A673 (cell line): ENCODE measurements at regions not wholly inside any gene's neighbourhood (a gene's known extent, or its start where the extent isn't known, plus 50 kb on each side); places are given as distances from the start of the nearest gene placed in this dataset.

ENCODE experiments used
- EZH2 ChIP-seq: fragments of 200-600 bp; sonication (generic); IDR thresholded peaks from 2 replicates; pipeline ENCODE4 v1.6.1; 2017; ENCODE audit warnings: borderline replicate concordance, low read depth, mild to moderate bottlenecking, mixed read lengths, antibody characterized with exemption, low read length; ENCODE audit not compliant: poor library complexity, severe bottlenecking
- TF ChIP-seq, protein P1 (sequence below): fragments of 300-800, 200-600 bp; sonication (generic); conservative IDR thresholded peaks from 2 replicates; pipeline ENCODE4 v1.5.1; 2017; ENCODE audit warnings: low read depth, mild to moderate bottlenecking, antibody characterized with exemption, low read length, moderate library complexity, mixed read lengths

DNA sequence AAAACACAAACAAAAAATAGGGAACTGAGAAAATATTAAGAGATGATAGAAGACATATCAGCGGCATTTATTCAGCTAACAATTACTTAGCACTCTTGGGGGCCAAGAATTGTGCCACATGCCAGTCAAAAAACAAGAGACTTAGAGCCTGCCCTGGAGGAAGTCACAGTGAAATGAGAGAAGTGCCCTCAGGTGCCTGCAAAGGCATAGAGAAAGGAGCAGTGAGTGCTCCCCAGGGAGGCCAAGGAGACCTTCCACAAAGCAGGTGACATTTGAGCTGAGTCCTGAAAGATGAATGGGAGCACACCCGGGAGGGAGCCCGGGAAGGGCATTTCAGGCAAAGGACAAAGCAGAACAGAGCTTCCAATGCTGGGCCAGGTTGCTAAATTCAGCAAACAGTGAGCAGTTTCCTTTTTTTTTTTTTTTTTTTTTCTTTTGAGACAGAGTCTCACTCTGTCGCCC lies 184.7 kb upstream of the JARID2 start:
- TF ChIP-seq, protein P1, sequence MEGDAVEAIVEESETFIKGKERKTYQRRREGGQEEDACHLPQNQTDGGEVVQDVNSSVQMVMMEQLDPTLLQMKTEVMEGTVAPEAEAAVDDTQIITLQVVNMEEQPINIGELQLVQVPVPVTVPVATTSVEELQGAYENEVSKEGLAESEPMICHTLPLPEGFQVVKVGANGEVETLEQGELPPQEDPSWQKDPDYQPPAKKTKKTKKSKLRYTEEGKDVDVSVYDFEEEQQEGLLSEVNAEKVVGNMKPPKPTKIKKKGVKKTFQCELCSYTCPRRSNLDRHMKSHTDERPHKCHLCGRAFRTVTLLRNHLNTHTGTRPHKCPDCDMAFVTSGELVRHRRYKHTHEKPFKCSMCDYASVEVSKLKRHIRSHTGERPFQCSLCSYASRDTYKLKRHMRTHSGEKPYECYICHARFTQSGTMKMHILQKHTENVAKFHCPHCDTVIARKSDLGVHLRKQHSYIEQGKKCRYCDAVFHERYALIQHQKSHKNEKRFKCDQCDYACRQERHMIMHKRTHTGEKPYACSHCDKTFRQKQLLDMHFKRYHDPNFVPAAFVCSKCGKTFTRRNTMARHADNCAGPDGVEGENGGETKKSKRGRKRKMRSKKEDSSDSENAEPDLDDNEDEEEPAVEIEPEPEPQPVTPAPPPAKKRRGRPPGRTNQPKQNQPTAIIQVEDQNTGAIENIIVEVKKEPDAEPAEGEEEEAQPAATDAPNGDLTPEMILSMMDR = no peak
- TF ChIP-seq EZH2 = no peak
